SK-N-SH (cell line): ENCODE measurements at regions not wholly inside any gene's neighbourhood (a gene's known extent, or its start where the extent isn't known, plus 50 kb on each side); places are given as distances from the start of the nearest gene placed in this dataset.

ENCODE experiments used
- CTCF ChIA-PET: fragments of 300-600, 350-600 bp; formaldehyde crosslinking; extraction: SDS; loops from one replicate; lab custom pipeline; 2021; lab: Yijun Ruan, JAX
- POLR2A ChIA-PET: fragments of 350-600 bp; sonication (Branson Sonifier 250); formaldehyde crosslinking; extraction: SDS; loops from one replicate; lab custom pipeline; 2020; ENCODE audit warnings: antibody characterized with exemption, inconsistent platforms; lab: Yijun Ruan, JAX
- DNase-seq: peaks from one replicate; pipeline ENCODE4 v3.0.0; 2012
- H2AFZ ChIP-seq: fragments of 200-600 bp; sonication (generic); 2 replicates; pipeline ENCODE4 v1.8.1; 2016; ENCODE audit warnings: antibody characterized with exemption, mild to moderate bottlenecking, low read depth
- H3F3A ChIP-seq: fragments of 200-600 bp; sonication (generic); replicated peaks from 2 replicates; pipeline ENCODE3; 2016; ENCODE audit warnings: antibody characterized with exemption, mild to moderate bottlenecking; ENCODE audit not compliant: insufficient read depth
- H3K27ac ChIP-seq, 2 experiments: fragments of 200-500 bp in 1 of 2; fragments of 200-600 bp in 1 of 2; sonication (Bioruptor generic) in 1 of 2; sonication (generic), shearing (Covaris generic) in 1 of 2; 2 replicates each; pipeline versions ENCODE4 v1.5.1 to v1.6.1; 2014 to 2016; ENCODE audit warnings: low read depth in 2 of 2, inconsistent platforms in 1 of 2, low read length in 1 of 2, mild to moderate bottlenecking in 1 of 2, mixed read lengths in 1 of 2
- H3K27me3 ChIP-seq: fragments of 200-600 bp; sonication (generic), shearing (Covaris generic); 2 replicates; pipeline ENCODE4 v1.6.1; 2016; ENCODE audit warnings: mixed run types; ENCODE audit not compliant: insufficient read depth
- H3K36me3 ChIP-seq, 2 experiments: fragments of 200-500 bp in 1 of 2; fragments of 200-600 bp in 1 of 2; sonication (Bioruptor generic) in 1 of 2; sonication (generic) in 1 of 2; replicated peaks in 1 of 2; 2 replicates each; pipeline versions ENCODE3 to v1.5.1; 2014 to 2016; ENCODE audit warnings: low read length in 1 of 2, mild to moderate bottlenecking in 1 of 2; ENCODE audit not compliant: insufficient read depth in 2 of 2, control insufficient read depth in 1 of 2
- H3K4me1 ChIP-seq, 2 experiments: fragments of 200-500 bp in 1 of 2; fragments of 200-600 bp in 1 of 2; sonication (Bioruptor generic) in 1 of 2; sonication (generic), shearing (Covaris generic) in 1 of 2; 2 replicates each; pipeline versions ENCODE4 v1.5.1 to v1.6.1; 2014 to 2016; ENCODE audit warnings: low read depth in 1 of 2, low read length in 1 of 2, mixed run types in 1 of 2; ENCODE audit not compliant: insufficient read depth in 2 of 2, control insufficient read depth in 1 of 2
- H3K4me2 ChIP-seq: fragments of 200-600 bp; sonication (generic), shearing (Covaris generic); 2 replicates; pipeline ENCODE4 v1.6.1; 2017; ENCODE audit warnings: mixed run types
- H3K4me3 ChIP-seq, 2 experiments: fragments of 200-500 bp in 1 of 2; fragments of 200-600 bp in 1 of 2; sonication (Bioruptor generic) in 1 of 2; sonication (generic), shearing (Covaris generic) in 1 of 2; 2 replicates each; pipeline versions ENCODE4 v1.5.1 to v1.8.1; 2014 to 2016; ENCODE audit warnings: low read depth in 2 of 2, inconsistent platforms in 1 of 2, low read length in 1 of 2, mild to moderate bottlenecking in 1 of 2, mixed read lengths in 1 of 2, moderate library complexity in 1 of 2
- H3K79me2 ChIP-seq: fragments of 200-600 bp; sonication (generic); 2 replicates; pipeline ENCODE4 v1.8.1; 2017; ENCODE audit warnings: mild to moderate bottlenecking; ENCODE audit not compliant: insufficient read depth
- H3K9ac ChIP-seq: fragments of 200-600 bp; sonication (generic); 2 replicates; pipeline ENCODE4 v1.6.1; 2017; ENCODE audit warnings: mixed run types
- H3K9me2 ChIP-seq: fragments of 200-600 bp; sonication (generic); 2 replicates; pipeline ENCODE4 v1.6.1; 2017; ENCODE audit warnings: mixed run types
- H3K9me3 ChIP-seq: fragments of 200-600 bp; sonication (generic); 2 replicates; pipeline ENCODE4 v1.6.1; 2017; ENCODE audit warnings: mixed run types, mild to moderate bottlenecking, moderate library complexity
- H4K20me1 ChIP-seq: fragments of 200-600 bp; sonication (generic); 2 replicates; pipeline ENCODE4 v1.6.1; 2017; ENCODE audit warnings: mild to moderate bottlenecking, mixed run types; ENCODE audit not compliant: insufficient read depth
- CHD2 ChIP-seq: fragments of 150-350 bp; IDR thresholded peaks from 2 replicates; pipeline ENCODE4 v1.6.1; 2018; ENCODE audit warnings: low read length; ENCODE audit not compliant: partially characterized antibody
- ELF1 ChIP-seq: IDR thresholded peaks from 2 replicates; pipeline ENCODE4 v1.4.0; 2012
- EZH2phosphoT487 ChIP-seq: fragments of 200-600 bp; sonication (generic); IDR thresholded peaks from 2 replicates; pipeline ENCODE4 v1.6.1; 2017; ENCODE audit warnings: low read depth, mixed run types, mild to moderate bottlenecking, antibody characterized with exemption, moderate library complexity, borderline replicate concordance
- FOSL2 ChIP-seq: IDR thresholded peaks from 2 replicates; pipeline ENCODE4 v1.4.0; 2012; ENCODE audit warnings: low read depth, mild to moderate bottlenecking, moderate library complexity, borderline replicate concordance
- FOXJ3 ChIP-seq: sonication (generic); formaldehyde crosslinking; IDR thresholded peaks from 2 replicates; pipeline ENCODE4 v1.5.1; 2020; ENCODE audit warnings: mild to moderate bottlenecking, missing genetic modification reagents
- FOXM1 ChIP-seq: IDR thresholded peaks from 2 replicates; pipeline ENCODE4 v1.4.0; 2012; ENCODE audit warnings: low read depth, mild to moderate bottlenecking
- GABPA ChIP-seq: IDR thresholded peaks from 2 replicates; pipeline ENCODE4 v1.4.0; 2012; ENCODE audit warnings: low read depth, mild to moderate bottlenecking
- GATA2 ChIP-seq: sonication (generic); formaldehyde crosslinking; IDR thresholded peaks from 2 replicates; pipeline ENCODE4 v1.5.0; 2020; ENCODE audit warnings: mild to moderate bottlenecking, missing genetic modification reagents
- MEF2A ChIP-seq: IDR thresholded peaks from 2 replicates; pipeline ENCODE4 v1.4.0; 2012; ENCODE audit warnings: low read depth, borderline replicate concordance
- MXI1 ChIP-seq: IDR thresholded peaks from 2 replicates; pipeline ENCODE4 v1.6.1; 2012; ENCODE audit warnings: mild to moderate bottlenecking, low read depth, low read length, improper control_type of control experiment
- RCOR1 ChIP-seq: fragments of 150-350 bp; IDR thresholded peaks from 2 replicates; pipeline ENCODE4 v1.6.1; 2017; ENCODE audit warnings: antibody characterized with exemption, low read length
- SMC3 ChIP-seq: IDR thresholded peaks from 2 replicates; pipeline ENCODE4 v1.6.1; 2012; ENCODE audit warnings: low read depth, low read length, improper control_type of control experiment
- TCF12 ChIP-seq: IDR thresholded peaks from 2 replicates; pipeline ENCODE4 v1.4.0; 2012
- USF1 ChIP-seq: IDR thresholded peaks from 2 replicates; pipeline ENCODE4 v1.4.0; 2012; ENCODE audit warnings: low read depth, borderline replicate concordance
- YY1 ChIP-seq: IDR thresholded peaks from 2 replicates; pipeline ENCODE4 v1.4.0; 2012; ENCODE audit warnings: low read depth, mild to moderate bottlenecking
- WGBS: methylation state at CpG from one replicate; pipeline ENCODE4 v1.1.6; 2017; ENCODE audit warnings: low lambda C conversion rate; 5-methylcytosine and 5-hydroxymethylcytosine counted together
- TF ChIP-seq, protein P1 (sequence below): IDR thresholded peaks from 2 replicates; pipeline ENCODE4 v1.4.0; 2012; ENCODE audit warnings: low read depth, borderline replicate concordance
- TF ChIP-seq, protein P2 (sequence below): IDR thresholded peaks from 2 replicates; pipeline ENCODE4; 2012
- TF ChIP-seq, protein P3 (sequence below): IDR thresholded peaks from 2 replicates; pipeline ENCODE4 v1.4.0; 2012; ENCODE audit warnings: low read depth
- TF ChIP-seq, protein P4 (sequence below): fragments of 150-350 bp; IDR thresholded peaks from 2 replicates; pipeline ENCODE4 v1.6.1; 2016; ENCODE audit warnings: mild to moderate bottlenecking, low read depth, low read length

GRCh38 chr17:34712481-34713195 is 133.3 kb downstream of the TMEM132E start (continued):
- TF ChIP-seq, protein P1, sequence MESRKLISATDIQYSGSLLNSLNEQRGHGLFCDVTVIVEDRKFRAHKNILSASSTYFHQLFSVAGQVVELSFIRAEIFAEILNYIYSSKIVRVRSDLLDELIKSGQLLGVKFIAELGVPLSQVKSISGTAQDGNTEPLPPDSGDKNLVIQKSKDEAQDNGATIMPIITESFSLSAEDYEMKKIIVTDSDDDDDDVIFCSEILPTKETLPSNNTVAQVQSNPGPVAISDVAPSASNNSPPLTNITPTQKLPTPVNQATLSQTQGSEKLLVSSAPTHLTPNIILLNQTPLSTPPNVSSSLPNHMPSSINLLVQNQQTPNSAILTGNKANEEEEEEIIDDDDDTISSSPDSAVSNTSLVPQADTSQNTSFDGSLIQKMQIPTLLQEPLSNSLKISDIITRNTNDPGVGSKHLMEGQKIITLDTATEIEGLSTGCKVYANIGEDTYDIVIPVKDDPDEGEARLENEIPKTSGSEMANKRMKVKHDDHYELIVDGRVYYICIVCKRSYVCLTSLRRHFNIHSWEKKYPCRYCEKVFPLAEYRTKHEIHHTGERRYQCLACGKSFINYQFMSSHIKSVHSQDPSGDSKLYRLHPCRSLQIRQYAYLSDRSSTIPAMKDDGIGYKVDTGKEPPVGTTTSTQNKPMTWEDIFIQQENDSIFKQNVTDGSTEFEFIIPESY: no peak
- TF ChIP-seq GABPA: no peak
- no peak for TF ChIP-seq RCOR1
- no peak for TF ChIP-seq MEF2A
- TF ChIP-seq GATA2: no peak

DNA sequence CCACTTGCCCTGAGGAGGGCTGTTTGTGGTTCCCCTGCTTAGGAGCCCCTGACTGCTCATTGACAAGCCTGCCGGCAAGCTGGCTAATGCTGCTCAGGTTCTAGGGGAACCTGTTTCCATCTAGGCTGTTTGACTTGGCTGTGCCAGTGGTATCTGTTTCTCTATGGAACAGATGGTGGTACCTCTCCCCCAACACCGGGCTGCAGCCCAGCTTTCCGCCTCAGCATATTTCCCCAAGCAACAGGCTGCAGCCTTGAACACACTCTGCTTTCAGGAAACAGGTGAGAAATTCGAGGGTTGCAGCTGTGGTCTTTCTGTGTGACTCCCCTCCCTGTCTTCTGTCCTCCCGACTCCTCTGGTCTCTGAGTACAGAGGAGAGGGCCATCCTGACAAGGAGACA is 132.3 kb downstream of the TMEM132E start:
- 41% methylated on average over 3 of the region's 5 CpGs for WGBS
- Histone ChIP-seq H3K9me2 (no peaks in the 10 kb centered on the region), H2AFZ (no peak overlapping the region), H3K79me2 (no peaks in the 10 kb centered on the region), H3K4me3 (no peak overlapping the region), H3K9ac (no peak overlapping the region), H3F3A (no peaks in the 10 kb centered on the region), H3K27ac (no peak overlapping the region), H3K4me1 (peaks cover 0 to 3% of the 10 kb centered on the region in 2 experiments; a peak in 1 of 4 replicates), H3K36me3 (no peaks in the 10 kb centered on the region), H3K27me3 (no peaks in the 10 kb centered on the region), H4K20me1 (no peaks in the 10 kb centered on the region), H3K9me3 (no peaks in the 10 kb centered on the region), H3K4me2 (no peak overlapping the region)
- TF ChIP-seq ELF1 (no peak), EZH2phosphoT487 (no peak), MXI1 (no peak), FOXJ3 (no peak), GABPA (no peak), YY1 (no peak), CHD2 (no peak), SMC3 (no peak), TCF12 (no peak), USF1 (no peak), FOXM1 (no peak), FOSL2 (no peak)
- TF ChIP-seq, protein P2, sequence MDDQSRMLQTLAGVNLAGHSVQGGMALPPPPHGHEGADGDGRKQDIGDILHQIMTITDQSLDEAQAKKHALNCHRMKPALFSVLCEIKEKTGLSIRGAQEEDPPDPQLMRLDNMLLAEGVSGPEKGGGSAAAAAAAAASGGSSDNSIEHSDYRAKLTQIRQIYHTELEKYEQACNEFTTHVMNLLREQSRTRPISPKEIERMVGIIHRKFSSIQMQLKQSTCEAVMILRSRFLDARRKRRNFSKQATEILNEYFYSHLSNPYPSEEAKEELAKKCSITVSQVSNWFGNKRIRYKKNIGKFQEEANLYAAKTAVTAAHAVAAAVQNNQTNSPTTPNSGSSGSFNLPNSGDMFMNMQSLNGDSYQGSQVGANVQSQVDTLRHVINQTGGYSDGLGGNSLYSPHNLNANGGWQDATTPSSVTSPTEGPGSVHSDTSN: no peak
- TF ChIP-seq, protein P3, sequence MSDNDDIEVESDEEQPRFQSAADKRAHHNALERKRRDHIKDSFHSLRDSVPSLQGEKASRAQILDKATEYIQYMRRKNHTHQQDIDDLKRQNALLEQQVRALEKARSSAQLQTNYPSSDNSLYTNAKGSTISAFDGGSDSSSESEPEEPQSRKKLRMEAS: no peak
- TF ChIP-seq, protein P1: no peak
- TF ChIP-seq, protein P4, sequence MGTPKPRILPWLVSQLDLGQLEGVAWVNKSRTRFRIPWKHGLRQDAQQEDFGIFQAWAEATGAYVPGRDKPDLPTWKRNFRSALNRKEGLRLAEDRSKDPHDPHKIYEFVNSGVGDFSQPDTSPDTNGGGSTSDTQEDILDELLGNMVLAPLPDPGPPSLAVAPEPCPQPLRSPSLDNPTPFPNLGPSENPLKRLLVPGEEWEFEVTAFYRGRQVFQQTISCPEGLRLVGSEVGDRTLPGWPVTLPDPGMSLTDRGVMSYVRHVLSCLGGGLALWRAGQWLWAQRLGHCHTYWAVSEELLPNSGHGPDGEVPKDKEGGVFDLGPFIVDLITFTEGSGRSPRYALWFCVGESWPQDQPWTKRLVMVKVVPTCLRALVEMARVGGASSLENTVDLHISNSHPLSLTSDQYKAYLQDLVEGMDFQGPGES: no peak
- ChIA-PET POLR2A (no interaction called here), CTCF (no interaction called here)
- DNase-seq: no peak
